HEK293T (cell line): ENCODE measurements at regions not wholly inside any gene's neighbourhood (a gene's known extent, or its start where the extent isn't known, plus 50 kb on each side); places are given as distances from the start of the nearest gene placed in this dataset.

Experiments used
- BHLHE40 ChIP-seq: fragments of 450-650 bp; IDR thresholded peaks from 2 replicates; pipeline ENCODE4 v1.6.1; 2016; ENCODE audit warnings: mild to moderate bottlenecking, moderate library complexity, borderline replicate concordance
- CTBP1 ChIP-seq: fragments of 450-650 bp; IDR thresholded peaks from 2 replicates; pipeline ENCODE4 v1.6.1; 2016; ENCODE audit warnings: borderline replicate concordance
- ELF4 ChIP-seq: fragments of 450-650 bp; IDR thresholded peaks from 2 replicates; pipeline ENCODE4 v1.6.1; 2017; ENCODE audit warnings: antibody characterized with exemption
- FOXA1 ChIP-seq: fragments of 450-650 bp; IDR thresholded peaks from 2 replicates; pipeline ENCODE4 v1.6.1; 2016; ENCODE audit warnings: mild to moderate bottlenecking
- FOXM1 ChIP-seq: fragments of 450-650 bp; IDR thresholded peaks from 2 replicates; pipeline ENCODE4 v1.6.1; 2017; ENCODE audit warnings: mild to moderate bottlenecking, borderline replicate concordance
- L3MBTL2 ChIP-seq: fragments of 450-650 bp; conservative IDR thresholded peaks from 2 replicates; pipeline ENCODE4 v1.6.1; 2016; ENCODE audit warnings: mild to moderate bottlenecking
- LEF1 ChIP-seq: fragments of 450-650 bp; IDR thresholded peaks from 2 replicates; pipeline ENCODE4 v1.6.1; 2017; ENCODE audit warnings: mild to moderate bottlenecking, borderline replicate concordance
- SP1 ChIP-seq: fragments of 450-650 bp; IDR thresholded peaks from 2 replicates; pipeline ENCODE4 v1.6.1; 2017
- SUZ12 ChIP-seq: fragments of 450-650 bp; IDR thresholded peaks from 2 replicates; pipeline ENCODE4 v1.6.1; 2016; ENCODE audit warnings: mild to moderate bottlenecking

- no peak for TF ChIP-seq SP1
- TF ChIP-seq FOXM1 = no peak
- no peak for TF ChIP-seq CTBP1
- no peak for TF ChIP-seq FOXA1
- no peak for TF ChIP-seq L3MBTL2
- TF ChIP-seq ELF4 = no peak
- TF ChIP-seq LEF1 = no peak
- no peak for TF ChIP-seq BHLHE40
- no peak for TF ChIP-seq SUZ12
These were observed 127.3 kb upstream of the NYAP2 start for GRCh38 chr2:225272173-225272572.
